ENCODE measurements at regions not wholly inside any gene's neighbourhood (a gene's known extent, or its start where the extent isn't known, plus 50 kb on each side); places are given as distances from the start of the nearest gene placed in this dataset.

- TF ChIP-seq POLR2AphosphoS5 (IDR thresholded peaks at IDR 0.05) = no peak
- TF ChIP-seq, protein P1, sequence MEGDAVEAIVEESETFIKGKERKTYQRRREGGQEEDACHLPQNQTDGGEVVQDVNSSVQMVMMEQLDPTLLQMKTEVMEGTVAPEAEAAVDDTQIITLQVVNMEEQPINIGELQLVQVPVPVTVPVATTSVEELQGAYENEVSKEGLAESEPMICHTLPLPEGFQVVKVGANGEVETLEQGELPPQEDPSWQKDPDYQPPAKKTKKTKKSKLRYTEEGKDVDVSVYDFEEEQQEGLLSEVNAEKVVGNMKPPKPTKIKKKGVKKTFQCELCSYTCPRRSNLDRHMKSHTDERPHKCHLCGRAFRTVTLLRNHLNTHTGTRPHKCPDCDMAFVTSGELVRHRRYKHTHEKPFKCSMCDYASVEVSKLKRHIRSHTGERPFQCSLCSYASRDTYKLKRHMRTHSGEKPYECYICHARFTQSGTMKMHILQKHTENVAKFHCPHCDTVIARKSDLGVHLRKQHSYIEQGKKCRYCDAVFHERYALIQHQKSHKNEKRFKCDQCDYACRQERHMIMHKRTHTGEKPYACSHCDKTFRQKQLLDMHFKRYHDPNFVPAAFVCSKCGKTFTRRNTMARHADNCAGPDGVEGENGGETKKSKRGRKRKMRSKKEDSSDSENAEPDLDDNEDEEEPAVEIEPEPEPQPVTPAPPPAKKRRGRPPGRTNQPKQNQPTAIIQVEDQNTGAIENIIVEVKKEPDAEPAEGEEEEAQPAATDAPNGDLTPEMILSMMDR (IDR thresholded peaks at IDR 0.05) = no peak
Measured at GRCh38 chr10:78220781-78221180, 187.1 kb downstream of the RPS24 start.

Measured in suprapubic skin (tissue), 3 donors.